HG02678 (cell line): ENCODE measurements at regions not wholly inside any gene's neighbourhood (a gene's known extent, or its start where the extent isn't known, plus 50 kb on each side); places are given as distances from the start of the nearest gene placed in this dataset.

Experiments used
- ATAC-seq: cut with Tn5 transposase; IDR thresholded peaks from one replicate; pipeline ENCODE4 v1.9.1; 2021; ENCODE audit warnings: mild to moderate bottlenecking, moderate library complexity; ENCODE audit not compliant: unreplicated experiment

DNA sequence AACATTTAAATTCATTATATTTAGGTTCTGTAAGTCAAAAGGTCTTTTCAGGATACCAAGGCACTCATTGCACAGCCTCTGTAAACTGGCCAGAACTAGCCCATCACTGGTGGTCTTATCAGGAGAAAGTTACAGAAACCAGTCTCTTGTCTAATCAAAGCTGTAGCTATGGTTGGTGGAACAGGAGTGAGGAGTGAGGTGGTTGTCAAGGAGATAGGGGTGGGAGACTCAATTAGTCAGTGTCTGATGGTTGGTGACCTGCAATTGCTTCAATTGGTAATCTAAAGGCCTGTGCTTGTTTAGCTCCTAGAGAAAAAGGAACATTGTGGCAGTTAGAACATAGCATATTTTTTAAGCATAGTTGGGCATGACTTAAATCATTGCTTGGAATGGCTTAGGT is 458.6 kb upstream of the CDH2 start:
- no peak for ATAC-seq

DNA sequence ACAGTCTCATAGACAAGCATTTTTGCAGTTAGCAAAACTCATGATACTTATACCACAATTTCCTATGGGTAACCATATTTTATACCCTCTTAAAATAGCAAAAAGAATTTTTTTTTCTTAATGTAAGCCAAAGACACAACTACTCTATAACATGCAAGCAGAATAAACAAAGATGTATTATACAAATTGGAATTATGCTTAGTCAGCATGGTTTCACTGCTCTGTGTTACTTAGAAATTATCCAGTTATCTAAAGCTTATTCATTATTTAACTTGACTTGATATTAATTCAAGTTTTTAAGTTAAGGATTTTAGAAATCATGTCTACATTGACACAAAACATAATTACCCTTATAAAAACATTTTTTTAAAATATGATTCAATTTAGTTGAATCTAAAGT is 449.8 kb upstream of the CDH2 start:
- ATAC-seq = no peak

DNA sequence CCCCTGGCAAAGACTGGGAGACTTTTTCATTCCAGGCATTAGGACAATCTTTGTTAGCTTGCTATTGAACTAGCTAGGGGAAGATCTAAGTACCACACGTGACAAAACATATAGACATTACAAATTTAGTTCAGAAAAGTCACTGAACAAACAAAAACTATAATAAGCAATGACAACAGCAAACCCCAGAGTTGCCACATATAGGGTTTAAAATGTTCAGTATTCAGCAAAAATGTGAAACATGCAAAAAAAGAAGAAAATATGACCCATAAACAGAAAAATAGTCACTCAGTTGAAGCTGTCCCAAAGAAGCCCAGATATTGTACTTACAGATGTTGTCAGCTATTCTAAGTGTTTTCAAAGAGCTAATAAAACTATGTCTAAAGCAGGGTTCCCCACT is 431.1 kb upstream of the CDH2 start:
- ATAC-seq = no peak

DNA sequence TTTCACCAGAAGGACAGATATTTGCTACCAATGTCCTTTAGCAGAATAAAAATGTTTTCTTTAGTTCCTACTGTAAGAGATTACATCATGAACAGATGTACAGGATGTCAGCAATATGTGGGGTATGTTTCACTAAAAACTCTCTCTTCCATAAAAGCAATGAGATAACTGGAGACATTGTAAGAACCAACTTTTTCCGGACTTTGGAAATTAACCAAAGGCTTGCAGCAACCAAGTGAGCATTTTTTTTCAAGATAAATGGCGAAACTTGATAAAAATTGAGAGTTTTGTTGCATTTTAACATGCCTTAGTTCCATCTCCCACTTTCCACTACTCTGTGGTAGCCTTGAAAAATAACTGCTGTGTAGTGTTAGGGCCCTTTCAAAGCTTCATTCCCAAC is 429.8 kb upstream of the CDH2 start:
- ATAC-seq = no peak

DNA sequence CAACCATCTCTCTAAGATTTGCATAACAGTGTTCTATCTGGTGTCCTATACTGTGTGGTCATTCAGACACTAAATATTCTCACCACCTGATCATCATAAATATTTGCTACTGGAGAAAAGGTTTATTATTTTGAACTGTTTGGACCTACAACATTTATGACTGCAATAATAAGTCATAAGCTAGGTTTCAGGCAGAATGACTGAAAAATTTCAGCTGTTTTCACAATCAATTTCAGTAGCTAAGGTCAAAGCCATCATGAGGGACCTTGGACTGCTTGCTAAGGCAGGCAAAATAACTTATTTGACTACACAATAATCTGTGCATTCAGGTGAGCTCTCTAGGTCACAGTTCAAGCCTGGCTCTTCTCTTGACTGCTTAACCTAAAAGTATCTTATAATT is 425.5 kb upstream of the CDH2 start:
- no peak for ATAC-seq

DNA sequence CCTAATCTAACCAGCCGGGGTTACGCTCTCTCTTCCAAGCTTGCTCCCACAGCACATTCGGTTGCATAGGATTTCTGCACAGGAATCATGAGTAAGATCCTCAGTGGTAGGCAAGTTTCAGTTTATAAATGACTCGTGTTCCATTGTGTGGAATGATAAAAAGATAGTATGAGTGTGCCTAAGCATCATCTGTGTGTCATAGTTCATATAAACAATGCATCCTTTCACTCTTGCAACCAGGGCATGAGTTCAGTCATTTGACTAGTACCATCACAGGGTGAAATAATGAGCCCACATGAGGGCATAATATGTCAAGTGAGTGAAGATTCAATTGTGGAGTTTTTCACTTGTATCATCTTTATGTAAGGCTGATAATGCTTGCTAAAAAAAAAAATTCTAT is 417.1 kb upstream of the CDH2 start:
- ATAC-seq = no peak

DNA sequence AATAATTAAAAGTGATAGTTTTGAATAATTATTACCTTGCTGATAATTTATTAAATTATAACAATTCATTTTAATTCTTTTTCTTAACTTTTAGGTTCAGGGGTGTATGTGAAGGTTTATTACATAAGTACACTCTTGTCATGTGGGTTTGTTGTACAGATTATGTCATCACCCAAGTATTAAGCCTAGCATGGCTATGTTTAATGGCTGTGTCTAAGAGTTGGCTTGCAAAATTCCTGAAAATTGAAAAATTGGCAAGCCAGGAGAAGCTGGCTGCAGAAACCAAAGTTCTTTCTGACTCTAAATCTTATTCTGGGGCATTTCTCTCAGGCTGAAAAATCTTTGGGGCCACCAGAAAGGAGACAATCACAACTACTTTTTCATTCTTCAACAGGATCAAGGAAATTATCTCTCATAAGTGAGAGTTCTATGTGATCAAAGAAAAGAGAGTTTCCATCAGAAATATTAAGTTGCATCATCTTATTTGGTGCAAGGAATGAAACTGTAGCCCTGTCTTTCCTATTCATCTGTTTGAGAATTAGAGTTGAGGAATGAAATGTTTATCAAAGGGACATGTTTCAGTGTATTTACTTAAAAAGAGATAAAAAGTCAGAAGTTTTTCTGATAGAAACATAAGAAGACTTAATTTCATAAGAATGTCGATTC is 412.1 kb upstream of the CDH2 start:
- ATAC-seq = no peak

DNA sequence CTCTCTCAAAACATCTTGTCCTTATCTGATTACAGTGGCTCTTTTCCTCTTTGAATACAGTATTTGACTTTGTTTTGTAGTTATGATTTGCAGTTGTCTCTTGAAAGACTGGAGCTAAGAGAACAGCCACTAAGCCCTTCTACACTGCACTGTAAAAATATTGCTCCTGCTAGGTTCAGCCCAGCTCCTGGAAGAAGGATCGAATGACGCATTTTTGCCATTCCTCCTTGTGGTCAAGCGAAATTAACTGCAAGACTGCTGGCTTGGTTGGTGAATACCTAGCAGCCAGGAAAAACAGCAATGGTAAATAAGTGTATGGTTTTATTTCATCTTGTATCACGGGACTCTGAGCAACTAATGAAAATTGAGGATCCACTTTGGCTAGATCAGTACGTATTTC is 407.8 kb upstream of the CDH2 start:
- no peak for ATAC-seq

DNA sequence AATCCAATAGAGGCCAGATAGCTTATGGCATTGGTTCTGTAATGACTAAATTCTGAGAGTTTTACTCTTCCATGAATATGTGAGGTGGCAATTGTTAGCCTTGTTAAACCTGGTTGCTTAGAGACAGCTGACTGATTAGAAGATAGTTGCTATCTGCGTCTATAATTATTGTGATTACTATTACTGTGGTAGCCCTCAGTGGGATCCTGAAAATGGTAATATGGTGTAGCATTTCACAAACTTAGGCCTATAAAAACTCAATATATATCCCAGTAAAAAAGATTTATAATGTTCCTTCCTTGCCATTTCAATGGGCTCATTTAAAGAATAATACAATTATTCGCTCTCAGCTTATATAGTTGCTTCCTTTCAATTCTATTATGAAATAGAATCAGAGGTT is 405.8 kb upstream of the CDH2 start:
- ATAC-seq = no peak

DNA sequence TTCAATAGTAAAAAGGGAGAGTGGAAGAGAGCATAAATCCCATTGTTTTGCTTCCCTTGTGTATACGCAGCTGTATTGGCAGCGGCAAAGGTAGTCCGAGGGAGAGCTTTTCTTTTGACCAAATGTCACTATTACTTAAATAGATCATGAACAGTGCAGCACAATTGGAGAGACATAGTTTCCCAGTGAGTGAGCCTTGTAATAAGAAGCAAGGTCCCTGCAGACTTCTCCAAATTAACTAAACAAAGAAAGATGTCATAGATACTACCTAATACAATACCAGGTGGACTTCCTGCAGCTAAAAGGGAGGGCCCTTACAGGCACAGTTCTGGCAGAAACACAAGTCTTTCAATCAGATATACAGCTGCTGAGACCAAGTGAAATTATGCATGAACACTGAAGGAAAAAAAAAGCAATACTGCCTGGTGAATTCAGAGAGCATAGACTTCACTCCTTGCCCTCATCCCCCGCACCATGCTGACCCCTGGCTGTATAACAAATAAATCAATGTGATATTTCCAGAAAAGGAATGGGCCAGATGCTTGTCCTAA is 404.7 kb upstream of the CDH2 start:
- ATAC-seq = no peak

DNA sequence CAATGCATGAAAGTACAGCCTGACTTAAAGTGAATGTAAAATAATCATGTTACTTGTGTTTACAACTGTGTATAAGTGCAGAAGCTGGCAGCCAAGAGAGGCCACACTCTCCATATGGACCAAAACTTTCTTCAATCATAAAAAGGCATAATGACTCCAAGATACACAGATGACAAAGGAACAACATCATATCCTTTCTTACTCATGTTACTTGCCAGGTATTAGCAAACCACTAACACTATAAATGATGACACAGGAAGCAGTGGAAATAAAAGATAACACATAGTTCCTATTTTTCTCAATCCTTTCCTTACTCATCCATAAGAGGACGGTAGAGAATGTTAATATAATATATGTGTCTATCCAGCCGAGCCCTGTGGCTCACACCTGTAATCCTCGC is 400.0 kb upstream of the CDH2 start:
- no peak for ATAC-seq

DNA sequence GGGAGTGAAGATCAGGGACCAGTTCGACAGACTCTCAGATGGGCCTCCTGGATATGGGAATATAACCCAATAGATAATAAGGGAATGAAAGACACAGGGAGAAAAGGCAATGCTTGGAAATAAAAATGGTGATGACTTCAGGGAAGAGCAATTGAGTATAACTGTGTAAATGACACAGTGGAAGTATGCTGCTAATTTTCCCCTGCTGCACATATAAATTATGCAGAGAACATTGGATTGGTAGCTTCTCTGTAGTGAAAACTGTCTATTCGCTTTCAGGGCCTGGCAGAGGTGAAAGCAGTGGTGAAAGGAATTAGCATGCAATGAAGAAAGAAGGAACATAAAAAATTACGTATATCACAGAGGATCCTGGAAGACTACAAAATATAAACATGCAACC is 398.2 kb upstream of the CDH2 start:
- ATAC-seq = no peak

DNA sequence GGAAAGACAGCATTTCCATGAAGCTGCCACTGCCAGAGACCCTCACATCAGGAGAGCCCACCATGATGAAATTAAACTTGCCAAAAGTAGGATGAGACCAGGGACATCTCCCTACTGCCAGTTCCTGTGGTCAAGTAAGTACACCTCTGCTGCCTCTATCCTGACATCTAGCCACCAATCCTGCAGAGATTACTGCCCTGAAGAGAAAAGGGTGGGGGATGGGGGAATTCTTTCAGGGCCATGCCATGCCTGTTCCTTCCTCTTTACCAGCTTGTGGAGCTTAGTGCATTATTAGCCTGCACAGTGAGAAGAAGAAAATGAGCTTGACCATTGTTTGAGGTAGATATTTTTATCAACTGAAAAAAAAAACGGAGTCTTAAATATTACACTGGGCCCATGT is 397.2 kb upstream of the CDH2 start:
- no peak for ATAC-seq

DNA sequence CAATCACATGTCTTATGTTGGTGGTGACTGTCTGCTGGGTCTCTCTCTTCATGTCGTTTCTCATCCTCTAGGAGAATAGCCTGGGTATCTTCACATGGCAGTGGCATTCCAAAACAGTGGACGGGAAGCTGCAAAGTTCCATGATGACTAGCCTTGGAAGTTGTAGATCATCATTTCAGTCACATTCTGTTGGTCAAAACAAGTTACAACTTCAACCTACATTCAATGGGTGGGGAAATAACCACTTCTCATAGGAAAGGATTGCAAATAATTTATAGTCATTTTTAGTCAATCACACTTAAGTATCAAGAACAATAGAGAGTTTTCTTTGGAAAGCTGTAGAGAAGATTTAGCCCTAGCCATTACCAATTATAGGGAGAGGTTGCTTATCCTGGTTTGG is 395.0 kb upstream of the CDH2 start:
- ATAC-seq = no peak

DNA sequence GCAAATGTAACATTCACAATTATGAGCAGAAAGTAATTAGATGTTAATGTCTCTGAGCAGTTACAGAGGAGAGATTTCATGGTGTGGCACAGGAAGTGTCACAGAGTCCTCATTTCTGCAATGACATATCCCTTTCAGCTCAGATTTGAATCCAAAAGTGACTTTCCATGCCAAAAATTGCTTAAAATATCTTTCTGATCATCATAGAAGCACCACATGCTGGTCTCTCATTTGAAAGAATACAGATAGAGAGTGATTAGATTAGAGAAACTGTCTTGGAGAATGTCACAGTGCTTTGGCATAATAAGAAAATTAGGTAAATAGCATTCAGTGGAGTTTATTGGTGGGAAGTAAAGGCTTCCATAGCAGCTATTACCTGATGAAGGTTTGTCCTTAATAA is 383.4 kb upstream of the CDH2 start:
- no peak for ATAC-seq

DNA sequence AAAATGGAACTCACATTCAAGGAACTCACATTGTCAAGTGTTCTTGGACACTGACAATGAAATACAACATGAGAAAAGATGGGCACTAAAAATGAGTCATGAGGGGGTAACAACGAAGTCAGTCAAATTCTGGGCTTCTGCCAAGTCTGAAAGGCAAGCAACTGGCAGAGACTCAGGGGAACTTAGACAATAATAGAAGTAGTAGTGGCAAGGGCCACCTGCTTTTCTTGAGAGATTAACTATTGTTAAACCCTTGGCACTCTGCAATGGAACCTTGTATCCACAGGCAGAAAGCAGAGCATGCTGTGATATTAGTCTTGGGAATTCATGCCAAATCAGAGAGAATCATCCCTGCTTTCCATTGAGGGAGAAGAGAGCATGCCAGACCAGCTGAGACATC is 382.6 kb upstream of the CDH2 start:
- no peak for ATAC-seq

DNA sequence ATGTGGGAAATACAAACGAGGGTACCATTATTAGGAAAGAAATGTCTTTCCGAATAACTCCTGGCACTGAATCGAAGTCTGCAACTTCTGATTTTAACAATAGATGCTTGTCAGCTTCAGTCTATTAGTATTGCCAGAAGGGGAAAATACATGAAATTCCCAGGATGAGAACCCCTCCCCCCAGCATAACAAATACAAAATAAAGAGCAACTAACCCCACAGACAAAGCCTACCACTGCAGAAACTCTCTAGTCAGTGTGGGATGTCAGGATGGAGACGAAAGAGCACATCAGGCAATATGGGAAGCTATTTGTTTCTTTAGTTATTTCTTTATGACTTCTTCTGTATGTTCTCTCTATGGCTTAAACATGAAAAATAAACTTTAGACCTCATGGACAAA is 365.0 kb upstream of the CDH2 start:
- ATAC-seq = no peak

DNA sequence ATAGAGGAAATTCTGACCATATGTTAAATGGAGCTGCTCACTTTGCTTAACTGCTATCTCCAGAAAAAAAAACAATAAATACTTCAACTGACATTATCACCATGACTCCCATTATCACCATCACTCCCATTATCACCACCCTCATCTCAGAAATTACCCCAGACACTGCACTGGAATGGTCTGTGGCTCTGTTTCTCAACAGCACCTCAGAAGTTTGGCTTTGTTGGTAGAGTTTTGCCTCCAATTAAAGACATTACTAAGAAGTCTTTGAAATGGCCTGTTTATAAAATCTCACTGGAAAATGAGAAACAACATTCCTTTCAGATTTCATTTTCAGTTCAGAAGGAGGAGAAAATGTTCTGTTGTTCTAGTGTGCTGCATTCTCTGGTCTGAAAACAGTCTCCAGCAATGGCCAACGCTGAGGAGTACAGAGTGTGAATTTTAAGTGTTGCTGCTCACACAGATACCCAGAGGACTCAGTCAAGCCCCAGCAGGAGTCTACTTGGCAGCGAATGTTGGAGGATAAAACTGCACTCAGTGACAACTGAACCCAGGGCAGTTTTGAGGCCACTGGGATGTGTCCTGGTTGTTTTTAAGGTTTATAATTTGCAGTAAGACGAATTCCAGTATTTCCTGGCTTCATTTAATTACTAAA is 364.5 kb upstream of the CDH2 start:
- no peak for ATAC-seq

DNA sequence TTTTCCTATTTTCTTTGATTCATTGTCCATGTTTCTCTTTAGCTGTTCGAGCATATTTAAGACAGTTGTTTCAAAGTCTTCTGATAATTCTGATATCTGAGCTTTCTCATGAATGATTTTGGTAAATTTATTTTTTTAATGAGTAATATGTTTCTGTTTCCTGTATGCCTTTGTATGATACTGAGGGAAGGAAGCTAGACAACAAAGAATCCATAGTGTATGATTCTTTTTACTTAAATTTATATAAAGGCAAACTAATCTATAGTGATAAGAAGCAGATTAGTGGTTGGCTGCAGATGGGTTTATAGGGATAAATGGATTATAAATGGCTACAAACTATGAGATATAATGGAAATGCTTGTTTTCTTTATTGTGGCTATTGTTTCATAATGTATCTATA is 352.7 kb upstream of the CDH2 start:
- no peak for ATAC-seq

DNA sequence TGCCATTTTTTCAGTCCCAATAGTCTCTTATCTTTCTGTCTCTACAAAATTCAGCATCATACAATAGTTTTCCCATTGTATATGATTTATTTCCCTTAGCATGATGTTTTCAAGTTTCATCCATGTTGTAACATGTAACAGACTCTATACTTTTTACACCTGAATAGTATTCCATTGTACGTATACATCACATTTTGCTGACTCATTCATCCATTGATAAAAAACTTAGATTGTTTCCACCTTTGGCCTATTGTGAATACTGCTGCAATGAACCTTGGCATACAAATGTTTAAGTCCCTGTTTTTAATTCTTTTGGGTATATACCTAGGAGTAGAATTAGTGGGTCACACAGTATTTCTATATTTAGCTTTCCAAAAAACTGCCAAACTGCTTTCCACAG is 349.3 kb upstream of the CDH2 start:
- ATAC-seq = no peak

DNA sequence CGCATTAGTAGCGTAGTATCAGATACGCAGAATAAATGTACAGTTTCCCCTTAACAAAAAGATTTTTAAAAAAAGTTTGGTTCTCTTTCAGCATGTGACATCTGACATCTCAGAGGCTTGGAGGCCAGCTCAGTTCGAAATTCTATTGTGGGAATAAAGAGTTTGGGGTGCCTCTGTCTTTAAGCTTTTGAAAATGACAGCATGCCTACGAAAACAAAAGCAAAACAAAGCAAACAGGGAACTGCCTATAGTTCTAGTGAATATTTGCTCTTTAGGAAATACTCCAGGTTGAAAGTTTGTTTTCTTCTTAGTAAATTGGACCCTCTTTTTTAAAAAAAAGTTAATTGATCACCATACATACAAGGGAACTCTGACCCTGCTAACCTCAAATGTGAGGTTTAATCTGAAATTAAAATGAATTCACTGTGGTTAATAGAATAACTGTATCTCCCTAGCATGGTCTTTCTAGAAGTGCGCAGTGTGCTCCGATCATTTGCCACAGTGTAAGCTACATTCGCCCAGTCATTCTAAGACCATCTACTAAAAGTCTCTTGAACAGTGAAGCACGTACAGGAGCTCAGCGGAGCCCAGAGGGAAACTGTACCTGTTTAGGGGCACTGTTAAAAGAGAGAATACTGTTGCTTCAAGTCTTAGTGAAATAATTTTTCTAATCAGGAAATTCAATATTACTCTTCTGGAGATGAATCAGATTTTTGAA is 347.0 kb upstream of the CDH2 start:
- no peak for ATAC-seq

DNA sequence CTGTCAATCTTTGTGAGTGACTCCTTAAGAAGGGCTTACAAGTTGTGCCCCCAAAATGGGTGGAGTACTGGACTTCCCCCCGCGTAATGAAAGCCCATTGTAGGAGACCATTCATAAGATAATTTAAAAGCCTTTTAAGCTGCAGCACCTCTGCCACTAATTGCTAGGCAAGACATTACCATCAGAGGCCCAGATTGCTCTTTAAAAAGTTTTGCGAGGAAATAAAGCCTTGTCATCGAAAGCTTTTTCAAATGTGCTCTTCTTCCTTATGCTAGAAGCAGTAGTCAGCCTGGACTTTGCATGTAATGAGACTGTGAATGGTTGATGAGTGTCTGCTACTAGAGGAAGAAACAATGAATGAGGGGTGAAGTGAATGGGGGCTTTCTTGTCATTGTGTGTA is 345.3 kb upstream of the CDH2 start:
- ATAC-seq = no peak
